ENCODE measurements at regions not wholly inside any gene's neighbourhood (a gene's known extent, or its start where the extent isn't known, plus 50 kb on each side); places are given as distances from the start of the nearest gene placed in this dataset.

DNA sequence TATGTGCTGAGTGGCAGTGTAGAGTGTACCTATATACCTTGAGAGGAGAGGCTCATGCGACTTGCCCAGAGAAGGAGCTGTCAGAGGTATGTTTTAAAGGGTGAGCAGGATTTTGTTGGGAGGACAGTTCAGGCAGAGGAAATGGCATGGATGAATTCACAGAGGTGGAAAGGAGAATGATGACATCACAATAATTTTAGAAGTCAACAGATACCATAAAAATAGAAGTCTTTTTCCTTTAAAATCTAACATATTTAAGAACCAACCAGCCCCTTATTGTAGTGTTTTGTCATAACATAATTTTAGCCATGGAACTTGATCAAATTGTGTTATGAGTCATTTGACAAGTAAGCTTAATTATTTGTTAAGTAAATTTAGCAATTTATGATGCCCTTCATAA lies 538.1 kb upstream of the GYPC start:
- TF ChIP-seq POLR2A (IDR thresholded peaks at IDR 0.05; ENCODE audit: low read depth, low read length) (no peak), POLR2AphosphoS5 (IDR thresholded peaks at IDR 0.05; ENCODE audit: low read depth, low read length) (no peak), PAX5 (IDR thresholded peaks at IDR 0.05; ENCODE audit: insufficient read depth, low read length, severe bottlenecking) (no peak), TAF1 (IDR thresholded peaks at IDR 0.05; ENCODE audit: low read depth, low read length) (no peak), SPI1 (IDR thresholded peaks at IDR 0.05; ENCODE audit: low read depth, low read length) (no peak)
